OCI-LY7 (cell line): ENCODE measurements at regions not wholly inside any gene's neighbourhood (a gene's known extent, or its start where the extent isn't known, plus 50 kb on each side); places are given as distances from the start of the nearest gene placed in this dataset.

Experiments
- EZH2phosphoT487 ChIP-seq: fragments of 200-600 bp; sonication (generic); IDR thresholded peaks from 2 replicates; pipeline ENCODE4 v1.6.1; 2018; ENCODE audit warnings: low read depth, borderline replicate concordance, mild to moderate bottlenecking, mixed run types, antibody characterized with exemption, low read length, moderate library complexity, mixed read lengths
- TF ChIP-seq, protein P1 (sequence below): fragments of 200-600 bp; sonication (generic); conservative IDR thresholded peaks from 2 replicates; pipeline ENCODE4 v1.5.1; 2014; ENCODE audit warnings: mild to moderate bottlenecking, antibody characterized with exemption, low read length, moderate library complexity, mixed read lengths

DNA sequence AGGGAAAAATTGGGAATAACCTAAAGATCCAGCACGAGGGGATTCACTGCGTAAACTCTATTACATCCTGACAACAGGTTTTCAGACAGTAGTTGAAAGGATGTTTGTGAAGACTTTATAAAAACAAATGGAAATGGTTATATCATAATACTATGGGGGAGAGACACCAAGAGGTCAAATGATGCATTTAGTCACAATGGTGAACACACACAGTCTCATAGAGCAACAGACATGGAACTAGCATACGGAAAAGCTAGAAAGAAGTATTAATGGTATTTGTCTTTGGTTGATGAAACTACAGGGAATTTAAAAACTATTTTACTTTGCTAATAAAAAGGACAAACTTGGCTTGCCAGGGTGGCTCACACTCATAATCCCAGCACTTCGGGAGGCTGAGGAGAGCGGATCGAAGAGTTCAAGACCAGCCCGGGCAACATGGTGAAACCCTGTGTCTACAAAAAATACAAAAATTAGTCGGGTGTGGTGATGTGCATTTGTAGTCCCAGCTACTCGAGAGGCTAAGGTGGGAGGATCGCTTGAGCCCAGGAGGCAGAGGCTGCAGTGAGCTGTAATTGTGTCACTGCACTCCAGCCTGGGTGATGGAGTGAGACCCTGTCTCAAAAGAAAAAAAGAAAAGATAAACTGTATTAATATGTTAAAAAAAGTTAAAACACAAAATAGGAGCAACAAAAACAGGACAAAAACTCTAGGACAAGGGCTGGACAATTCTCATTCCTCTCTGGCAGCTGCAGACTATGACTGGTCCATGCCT, 94.8 kb downstream of the MYCN start:
- TF ChIP-seq, protein P1, sequence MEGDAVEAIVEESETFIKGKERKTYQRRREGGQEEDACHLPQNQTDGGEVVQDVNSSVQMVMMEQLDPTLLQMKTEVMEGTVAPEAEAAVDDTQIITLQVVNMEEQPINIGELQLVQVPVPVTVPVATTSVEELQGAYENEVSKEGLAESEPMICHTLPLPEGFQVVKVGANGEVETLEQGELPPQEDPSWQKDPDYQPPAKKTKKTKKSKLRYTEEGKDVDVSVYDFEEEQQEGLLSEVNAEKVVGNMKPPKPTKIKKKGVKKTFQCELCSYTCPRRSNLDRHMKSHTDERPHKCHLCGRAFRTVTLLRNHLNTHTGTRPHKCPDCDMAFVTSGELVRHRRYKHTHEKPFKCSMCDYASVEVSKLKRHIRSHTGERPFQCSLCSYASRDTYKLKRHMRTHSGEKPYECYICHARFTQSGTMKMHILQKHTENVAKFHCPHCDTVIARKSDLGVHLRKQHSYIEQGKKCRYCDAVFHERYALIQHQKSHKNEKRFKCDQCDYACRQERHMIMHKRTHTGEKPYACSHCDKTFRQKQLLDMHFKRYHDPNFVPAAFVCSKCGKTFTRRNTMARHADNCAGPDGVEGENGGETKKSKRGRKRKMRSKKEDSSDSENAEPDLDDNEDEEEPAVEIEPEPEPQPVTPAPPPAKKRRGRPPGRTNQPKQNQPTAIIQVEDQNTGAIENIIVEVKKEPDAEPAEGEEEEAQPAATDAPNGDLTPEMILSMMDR = no peak
- no peak for TF ChIP-seq EZH2phosphoT487
